ENCODE measurements at regions not wholly inside any gene's neighbourhood (a gene's known extent, or its start where the extent isn't known, plus 50 kb on each side); places are given as distances from the start of the nearest gene placed in this dataset.

DNA sequence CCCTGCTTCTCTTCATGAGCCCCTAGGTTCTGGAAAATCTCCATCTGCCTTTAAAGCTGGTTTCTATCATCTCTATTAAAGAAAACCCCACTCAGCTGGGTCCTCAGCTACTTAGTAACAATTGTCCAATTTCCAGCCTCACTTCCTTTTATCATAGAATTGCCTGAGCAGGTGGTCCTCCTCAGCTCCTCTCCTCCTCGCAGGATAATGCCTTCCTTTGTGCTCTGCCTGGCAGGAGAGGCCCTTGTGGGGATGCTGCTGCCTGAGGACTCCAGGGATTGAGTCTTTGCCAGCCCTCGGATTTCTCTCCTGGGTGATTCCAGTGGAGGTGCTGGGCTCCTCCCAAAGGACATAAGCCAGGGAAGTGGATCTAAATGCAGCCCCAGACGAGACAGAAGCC lies 448.3 kb downstream of the INSC start:
- no peak overlapping the region for H3K4me3 ChIP-seq (ENCODE audit: low read length, poor library complexity, severe bottlenecking)
- no peaks in the 10 kb centered on the region for H3K36me3 ChIP-seq (ENCODE audit: insufficient read depth, low read length)
- no peaks in the 10 kb centered on the region for H3F3A ChIP-seq (ENCODE audit: low read depth)
- no peaks in the 10 kb centered on the region for H3K9me3 ChIP-seq (ENCODE audit: insufficient read depth, low read depth, low read length)
- no peaks in the 10 kb centered on the region for H3K4me1 ChIP-seq (ENCODE audit: insufficient read depth, low read length, poor library complexity, severe bottlenecking)
- TF ChIP-seq, protein P1, sequence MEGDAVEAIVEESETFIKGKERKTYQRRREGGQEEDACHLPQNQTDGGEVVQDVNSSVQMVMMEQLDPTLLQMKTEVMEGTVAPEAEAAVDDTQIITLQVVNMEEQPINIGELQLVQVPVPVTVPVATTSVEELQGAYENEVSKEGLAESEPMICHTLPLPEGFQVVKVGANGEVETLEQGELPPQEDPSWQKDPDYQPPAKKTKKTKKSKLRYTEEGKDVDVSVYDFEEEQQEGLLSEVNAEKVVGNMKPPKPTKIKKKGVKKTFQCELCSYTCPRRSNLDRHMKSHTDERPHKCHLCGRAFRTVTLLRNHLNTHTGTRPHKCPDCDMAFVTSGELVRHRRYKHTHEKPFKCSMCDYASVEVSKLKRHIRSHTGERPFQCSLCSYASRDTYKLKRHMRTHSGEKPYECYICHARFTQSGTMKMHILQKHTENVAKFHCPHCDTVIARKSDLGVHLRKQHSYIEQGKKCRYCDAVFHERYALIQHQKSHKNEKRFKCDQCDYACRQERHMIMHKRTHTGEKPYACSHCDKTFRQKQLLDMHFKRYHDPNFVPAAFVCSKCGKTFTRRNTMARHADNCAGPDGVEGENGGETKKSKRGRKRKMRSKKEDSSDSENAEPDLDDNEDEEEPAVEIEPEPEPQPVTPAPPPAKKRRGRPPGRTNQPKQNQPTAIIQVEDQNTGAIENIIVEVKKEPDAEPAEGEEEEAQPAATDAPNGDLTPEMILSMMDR (conservative IDR thresholded peaks at IDR 0.05; ENCODE audit: low read length): no peak
- TF ChIP-seq EZH2phosphoT487 (IDR thresholded peaks at IDR 0.05; ENCODE audit: borderline replicate concordance): no peak
- no peak overlapping the region for H3K9ac ChIP-seq (ENCODE audit: low read depth, low read length, poor library complexity, severe bottlenecking)
- H4K20me1 ChIP-seq (ENCODE audit: insufficient read depth, low read length, poor library complexity, severe bottlenecking): no peaks in the 10 kb centered on the region
- H3K79me2 ChIP-seq (ENCODE audit: insufficient read depth, low read length): no peaks in the 10 kb centered on the region
- no peak overlapping the region for H3K4me2 ChIP-seq (ENCODE audit: low read depth, low read length, poor library complexity, severe bottlenecking)
- H3K27me3 ChIP-seq (ENCODE audit: insufficient read depth, low read length, poor library complexity, severe bottlenecking): no peaks in the 10 kb centered on the region
- H2AFZ ChIP-seq (ENCODE audit: low read length): no peak overlapping the region
- H3K9me2 ChIP-seq (replicated peaks; ENCODE audit: low read depth, low read length): no peaks in the 10 kb centered on the region

DNA sequence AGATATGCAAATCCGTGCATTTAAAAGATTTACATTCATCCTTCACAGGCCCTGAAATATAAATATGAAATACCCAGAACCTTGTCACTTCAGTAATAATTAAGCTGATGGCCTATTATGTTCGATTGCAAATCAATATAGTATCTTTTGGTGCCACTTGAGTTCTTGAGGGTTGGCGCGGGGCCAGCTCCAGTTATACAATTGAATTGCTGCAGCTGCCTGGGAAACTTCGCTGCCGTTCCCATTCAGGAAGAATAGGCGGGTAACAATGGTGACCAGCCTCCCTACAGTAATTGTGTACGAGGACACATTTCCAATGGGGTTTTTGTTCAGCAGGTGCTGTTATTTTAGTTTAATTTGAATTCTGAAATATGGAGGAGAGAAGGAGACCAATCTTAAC lies 451.2 kb downstream of the INSC start:
- no peak overlapping the region for H3K4me2 ChIP-seq (ENCODE audit: low read depth, low read length, poor library complexity, severe bottlenecking)
- no peak for TF ChIP-seq EZH2phosphoT487 (IDR thresholded peaks at IDR 0.05; ENCODE audit: borderline replicate concordance)
- TF ChIP-seq, protein P1 (conservative IDR thresholded peaks at IDR 0.05; ENCODE audit: low read length): no peak
- no peaks in the 10 kb centered on the region for H3K27me3 ChIP-seq (ENCODE audit: insufficient read depth, low read length, poor library complexity, severe bottlenecking)
- H3K9me3 ChIP-seq (ENCODE audit: insufficient read depth, low read depth, low read length): no peaks in the 10 kb centered on the region
- H4K20me1 ChIP-seq (ENCODE audit: insufficient read depth, low read length, poor library complexity, severe bottlenecking): no peaks in the 10 kb centered on the region
- no peaks in the 10 kb centered on the region for H3F3A ChIP-seq (ENCODE audit: low read depth)
- H3K79me2 ChIP-seq (ENCODE audit: insufficient read depth, low read length): no peaks in the 10 kb centered on the region
- H3K9ac ChIP-seq (ENCODE audit: low read depth, low read length, poor library complexity, severe bottlenecking): no peak overlapping the region
- H3K4me3 ChIP-seq (ENCODE audit: low read length, poor library complexity, severe bottlenecking): no peak overlapping the region
- H3K9me2 ChIP-seq (replicated peaks; ENCODE audit: low read depth, low read length): no peaks in the 10 kb centered on the region
- no peaks in the 10 kb centered on the region for H3K4me1 ChIP-seq (ENCODE audit: insufficient read depth, low read length, poor library complexity, severe bottlenecking)
- H2AFZ ChIP-seq (ENCODE audit: low read length): no peak overlapping the region
- no peaks in the 10 kb centered on the region for H3K36me3 ChIP-seq (ENCODE audit: insufficient read depth, low read length)

DNA sequence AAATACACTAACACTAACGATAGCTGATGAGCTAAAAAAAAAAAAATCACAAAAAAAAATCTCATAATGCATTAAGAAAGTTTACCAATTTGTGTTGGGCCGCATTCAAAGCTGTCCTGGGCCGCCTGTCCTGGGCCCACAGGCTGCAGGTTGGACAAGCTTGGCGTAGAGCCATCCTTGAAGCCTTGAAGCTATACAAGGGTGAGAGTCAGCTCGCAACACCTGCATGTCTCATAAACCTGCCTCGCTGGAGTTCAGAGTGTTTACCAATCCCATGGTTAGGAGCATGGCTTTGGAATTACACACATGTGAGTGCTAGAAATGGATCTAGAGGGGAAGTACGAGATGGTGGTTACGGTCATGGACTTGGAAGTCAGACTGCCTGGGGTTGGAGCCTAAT lies 453.7 kb downstream of the INSC start:
- Histone ChIP-seq H3F3A (ENCODE audit: low read depth) (no peaks in the 10 kb centered on the region), H3K4me1 (ENCODE audit: insufficient read depth, low read length, poor library complexity, severe bottlenecking) (no peaks in the 10 kb centered on the region), H4K20me1 (ENCODE audit: insufficient read depth, low read length, poor library complexity, severe bottlenecking) (no peaks in the 10 kb centered on the region), H3K79me2 (ENCODE audit: insufficient read depth, low read length) (no peaks in the 10 kb centered on the region), H3K27me3 (ENCODE audit: insufficient read depth, low read length, poor library complexity, severe bottlenecking) (no peaks in the 10 kb centered on the region), H2AFZ (ENCODE audit: low read length) (no peak overlapping the region), H3K9ac (ENCODE audit: low read depth, low read length, poor library complexity, severe bottlenecking) (no peak overlapping the region), H3K9me2 (replicated peaks; ENCODE audit: low read depth, low read length) (no peaks in the 10 kb centered on the region), H3K36me3 (ENCODE audit: insufficient read depth, low read length) (no peaks in the 10 kb centered on the region), H3K4me2 (ENCODE audit: low read depth, low read length, poor library complexity, severe bottlenecking) (no peak overlapping the region), H3K4me3 (ENCODE audit: low read length, poor library complexity, severe bottlenecking) (no peak overlapping the region), H3K9me3 (ENCODE audit: insufficient read depth, low read depth, low read length) (no peaks in the 10 kb centered on the region)
- no peak for TF ChIP-seq EZH2phosphoT487 (IDR thresholded peaks at IDR 0.05; ENCODE audit: borderline replicate concordance)
- TF ChIP-seq, protein P1 (conservative IDR thresholded peaks at IDR 0.05; ENCODE audit: low read length): no peak
